ENCODE measurements at regions not wholly inside any gene's neighbourhood (a gene's known extent, or its start where the extent isn't known, plus 50 kb on each side); places are given as distances from the start of the nearest gene placed in this dataset.

DNA sequence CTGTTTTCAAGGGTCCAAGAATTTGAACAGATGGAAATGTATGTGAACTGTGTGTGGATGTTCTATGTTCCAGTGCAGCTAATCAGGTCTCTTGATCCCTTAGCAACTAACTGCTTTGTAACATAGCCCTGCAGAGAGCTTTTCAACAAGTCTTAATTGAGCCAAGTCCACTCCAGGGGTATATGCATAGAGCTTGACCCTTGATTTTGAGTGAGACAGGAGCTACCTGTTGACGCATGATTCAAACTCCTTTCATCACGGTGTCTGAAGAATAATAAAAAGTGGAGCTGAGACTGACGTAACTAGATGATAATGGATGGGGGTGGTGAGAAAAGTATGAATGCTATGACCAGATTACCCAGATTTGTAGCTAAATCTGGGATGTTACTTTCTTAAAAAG, 93.3 kb upstream of the CCDC54 start:
- Histone ChIP-seq H3K4me1 (no peaks in the 10 kb centered on the region), H3K36me3 (no peaks in the 10 kb centered on the region), H3K9me3 (no peaks in the 10 kb centered on the region), H3K27ac (no peak overlapping the region), H3K27me3 (no peaks in the 10 kb centered on the region), H3K4me3 (no peak overlapping the region)
- TF ChIP-seq, protein P1, sequence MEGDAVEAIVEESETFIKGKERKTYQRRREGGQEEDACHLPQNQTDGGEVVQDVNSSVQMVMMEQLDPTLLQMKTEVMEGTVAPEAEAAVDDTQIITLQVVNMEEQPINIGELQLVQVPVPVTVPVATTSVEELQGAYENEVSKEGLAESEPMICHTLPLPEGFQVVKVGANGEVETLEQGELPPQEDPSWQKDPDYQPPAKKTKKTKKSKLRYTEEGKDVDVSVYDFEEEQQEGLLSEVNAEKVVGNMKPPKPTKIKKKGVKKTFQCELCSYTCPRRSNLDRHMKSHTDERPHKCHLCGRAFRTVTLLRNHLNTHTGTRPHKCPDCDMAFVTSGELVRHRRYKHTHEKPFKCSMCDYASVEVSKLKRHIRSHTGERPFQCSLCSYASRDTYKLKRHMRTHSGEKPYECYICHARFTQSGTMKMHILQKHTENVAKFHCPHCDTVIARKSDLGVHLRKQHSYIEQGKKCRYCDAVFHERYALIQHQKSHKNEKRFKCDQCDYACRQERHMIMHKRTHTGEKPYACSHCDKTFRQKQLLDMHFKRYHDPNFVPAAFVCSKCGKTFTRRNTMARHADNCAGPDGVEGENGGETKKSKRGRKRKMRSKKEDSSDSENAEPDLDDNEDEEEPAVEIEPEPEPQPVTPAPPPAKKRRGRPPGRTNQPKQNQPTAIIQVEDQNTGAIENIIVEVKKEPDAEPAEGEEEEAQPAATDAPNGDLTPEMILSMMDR (IDR thresholded peaks at IDR 0.05) = no peak
- TF ChIP-seq POLR2A (IDR thresholded peaks at IDR 0.05) = no peak
- DNase-seq = no peak

DNA sequence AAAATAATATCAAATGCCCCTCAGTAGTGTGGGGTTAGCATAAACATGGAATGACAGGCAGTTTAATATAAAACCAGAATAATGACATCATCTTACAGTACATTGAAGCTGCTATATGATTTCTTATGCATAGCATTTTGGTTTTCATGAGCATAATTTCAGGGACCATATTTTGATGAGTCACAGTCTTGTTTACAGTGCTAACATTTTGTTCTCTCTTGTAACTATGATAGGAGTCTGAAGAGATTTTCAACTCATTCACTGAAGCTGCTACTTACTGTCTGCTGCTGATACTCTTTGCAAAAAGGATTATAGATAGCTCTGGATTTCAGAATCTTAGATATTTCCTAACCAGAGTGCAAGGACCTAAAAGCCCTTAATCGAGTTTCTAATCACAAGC, 92.6 kb upstream of the CCDC54 start:
- TF ChIP-seq, protein P1 (IDR thresholded peaks at IDR 0.05) = no peak
- TF ChIP-seq POLR2A (IDR thresholded peaks at IDR 0.05) = no peak

DNA sequence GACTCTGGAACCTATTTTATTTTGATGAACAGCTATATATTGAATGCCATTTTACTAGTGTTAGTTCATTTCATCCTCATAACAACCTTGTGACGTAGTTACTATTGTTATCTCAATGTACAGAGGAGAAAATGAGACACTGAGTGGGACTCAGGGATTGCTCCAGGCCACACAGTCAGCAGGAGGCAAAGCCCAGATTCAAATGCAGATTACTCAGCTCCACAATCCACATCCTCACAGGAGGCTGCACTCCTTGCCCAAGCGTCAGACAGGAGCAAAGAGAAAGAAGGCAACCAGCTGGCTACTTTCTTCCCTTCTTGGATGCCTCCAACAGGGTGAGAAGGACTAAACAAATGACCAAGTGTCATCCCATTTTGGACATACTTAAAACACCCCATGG, 92.0 kb upstream of the CCDC54 start:
- Histone ChIP-seq H3K4me1 (no peaks in the 10 kb centered on the region), H3K4me3 (no peak overlapping the region), H3K9me3 (no peaks in the 10 kb centered on the region), H3K27ac (no peak overlapping the region), H3K27me3 (no peaks in the 10 kb centered on the region), H3K36me3 (no peaks in the 10 kb centered on the region)
- no peak for TF ChIP-seq POLR2A (IDR thresholded peaks at IDR 0.05)
- DNase-seq = no peak

More for the DNA sequence above, 92.6 kb upstream of the CCDC54 start:
- no peaks in the 10 kb centered on the region for H3K9me3 ChIP-seq
- no peaks in the 10 kb centered on the region for H3K36me3 ChIP-seq
- H3K27ac ChIP-seq = no peak overlapping the region
- H3K4me3 ChIP-seq = no peak overlapping the region
- H3K27me3 ChIP-seq = no peaks in the 10 kb centered on the region
- DNase-seq = no peak
- no peaks in the 10 kb centered on the region for H3K4me1 ChIP-seq

DNA sequence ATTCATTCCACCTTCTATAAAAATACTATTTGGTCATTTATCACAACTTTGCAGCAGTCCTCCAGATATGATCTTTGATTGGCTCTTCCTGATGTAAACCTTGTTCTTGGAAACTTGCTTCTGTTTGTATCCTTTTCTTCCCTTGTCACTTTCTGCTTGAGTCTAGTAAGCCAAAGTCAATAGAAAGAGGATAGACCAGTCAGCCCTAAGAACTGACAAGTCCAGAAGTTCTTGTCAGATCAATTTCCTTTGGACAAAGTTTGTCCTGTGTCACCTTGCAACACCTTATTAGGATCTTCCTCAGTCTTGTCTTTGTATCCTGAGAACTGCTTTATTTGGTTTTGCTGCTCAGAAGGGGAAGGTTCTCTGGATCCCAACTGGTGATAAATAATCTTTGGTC, 87.9 kb upstream of the CCDC54 start:
- Histone ChIP-seq H3K9me3 (no peaks in the 10 kb centered on the region), H3K4me1 (no peaks in the 10 kb centered on the region), H3K27ac (no peak overlapping the region), H3K27me3 (no peaks in the 10 kb centered on the region), H3K36me3 (no peaks in the 10 kb centered on the region), H3K4me3 (no peak overlapping the region)
- DNase-seq = no peak
- TF ChIP-seq POLR2A (IDR thresholded peaks at IDR 0.05) = no peak
- TF ChIP-seq, protein P1 (IDR thresholded peaks at IDR 0.05) = no peak

DNA sequence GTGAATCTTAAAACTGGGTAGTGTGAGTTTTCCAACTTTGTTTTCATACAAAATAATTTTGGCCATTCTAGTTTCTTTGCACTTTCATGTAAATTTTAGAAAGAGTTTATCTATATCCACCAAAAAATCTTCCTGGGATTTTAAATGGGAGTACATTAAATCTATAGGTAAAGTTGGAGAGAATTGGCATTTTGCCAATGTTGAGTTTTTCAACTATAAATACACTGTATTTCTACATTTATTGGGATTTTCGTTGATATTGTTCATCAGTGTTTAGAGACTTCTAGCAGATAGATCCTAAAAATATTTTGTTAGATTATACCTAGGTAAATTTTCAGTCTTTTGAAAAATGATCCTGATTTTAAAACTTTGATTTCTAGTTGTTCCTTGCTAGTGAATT, 83.1 kb upstream of the CCDC54 start:
- H3K27me3 ChIP-seq = no peaks in the 10 kb centered on the region
- no peaks in the 10 kb centered on the region for H3K9me3 ChIP-seq
- H3K27ac ChIP-seq = no peak overlapping the region
- DNase-seq = no peak
- no peak overlapping the region for H3K4me3 ChIP-seq
- no peaks in the 10 kb centered on the region for H3K36me3 ChIP-seq
- no peaks in the 10 kb centered on the region for H3K4me1 ChIP-seq
- no peak for TF ChIP-seq POLR2A (IDR thresholded peaks at IDR 0.05)
- TF ChIP-seq, protein P1 (IDR thresholded peaks at IDR 0.05) = no peak

DNA sequence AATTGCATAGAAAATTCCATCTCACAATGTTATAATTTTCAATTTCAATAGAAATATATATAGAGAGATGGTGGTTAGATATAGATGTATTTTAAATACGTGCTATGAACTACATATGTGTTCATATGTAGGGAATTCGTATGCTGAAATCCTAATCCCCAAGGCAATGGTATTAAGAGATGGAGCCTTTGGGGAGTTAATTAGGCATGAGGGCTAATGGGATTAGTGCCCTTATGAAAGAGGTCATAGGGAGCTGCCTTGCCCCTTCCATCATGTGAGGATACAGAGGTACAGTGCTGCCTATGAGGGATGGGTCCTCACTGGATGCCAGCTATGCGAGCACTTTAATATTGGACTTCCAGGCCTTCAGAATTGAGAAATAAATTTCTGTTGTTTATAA, 79.6 kb upstream of the CCDC54 start:
- H3K4me3 ChIP-seq = no peak overlapping the region
- H3K4me1 ChIP-seq = no peaks in the 10 kb centered on the region
- no peaks in the 10 kb centered on the region for H3K27me3 ChIP-seq
- no peak for DNase-seq
- H3K36me3 ChIP-seq = no peaks in the 10 kb centered on the region
- TF ChIP-seq POLR2A (IDR thresholded peaks at IDR 0.05) = no peak
- TF ChIP-seq, protein P1 (IDR thresholded peaks at IDR 0.05) = no peak
- no peaks in the 10 kb centered on the region for H3K9me3 ChIP-seq
- no peak overlapping the region for H3K27ac ChIP-seq

Measured in Peyer's patch (tissue), 4 donors.